Upper lobe of left lung (tissue), 4 donors: ENCODE measurements at regions not wholly inside any gene's neighbourhood (a gene's known extent, or its start where the extent isn't known, plus 50 kb on each side); places are given as distances from the start of the nearest gene placed in this dataset.

Experiments
- EP300 ChIP-seq, 4 donors: sonication (generic); formaldehyde crosslinking; IDR thresholded peaks; one replicate each; pipeline ENCODE4 v1.5.1; 2017; ENCODE audit warnings: antibody characterized with exemption in 4 of 4, control low read depth in 2 of 4
- TF ChIP-seq, protein P1 (sequence below), 6 experiments: fragments of 450-650 bp in 4 of 6; fragments of 200-600 bp in 2 of 6; sonication (generic) in 2 of 6; IDR thresholded peaks; one replicate each; pipeline ENCODE4 v1.5.1; 2016 to 2019; ENCODE audit warnings: antibody characterized with exemption in 6 of 6

DNA sequence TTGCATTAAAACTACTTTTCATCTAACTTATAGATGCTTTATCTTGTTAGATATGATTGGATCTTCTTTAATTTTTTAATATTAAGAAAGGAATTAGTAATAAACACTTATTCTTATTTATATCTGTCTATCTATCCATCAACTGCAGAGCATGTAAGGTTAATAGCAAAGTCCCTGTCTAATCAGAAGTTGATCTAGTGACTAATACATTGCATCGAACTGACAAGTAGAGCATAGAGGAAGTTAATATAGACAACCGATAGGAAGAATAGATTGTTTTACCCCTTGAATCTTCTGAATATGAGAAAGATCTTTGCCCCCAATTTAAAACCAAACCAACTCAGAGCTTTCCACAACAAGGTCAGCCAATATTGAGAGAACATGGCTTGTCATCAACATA lies 862.0 kb upstream of the CDH6 start:
- TF ChIP-seq, protein P1, sequence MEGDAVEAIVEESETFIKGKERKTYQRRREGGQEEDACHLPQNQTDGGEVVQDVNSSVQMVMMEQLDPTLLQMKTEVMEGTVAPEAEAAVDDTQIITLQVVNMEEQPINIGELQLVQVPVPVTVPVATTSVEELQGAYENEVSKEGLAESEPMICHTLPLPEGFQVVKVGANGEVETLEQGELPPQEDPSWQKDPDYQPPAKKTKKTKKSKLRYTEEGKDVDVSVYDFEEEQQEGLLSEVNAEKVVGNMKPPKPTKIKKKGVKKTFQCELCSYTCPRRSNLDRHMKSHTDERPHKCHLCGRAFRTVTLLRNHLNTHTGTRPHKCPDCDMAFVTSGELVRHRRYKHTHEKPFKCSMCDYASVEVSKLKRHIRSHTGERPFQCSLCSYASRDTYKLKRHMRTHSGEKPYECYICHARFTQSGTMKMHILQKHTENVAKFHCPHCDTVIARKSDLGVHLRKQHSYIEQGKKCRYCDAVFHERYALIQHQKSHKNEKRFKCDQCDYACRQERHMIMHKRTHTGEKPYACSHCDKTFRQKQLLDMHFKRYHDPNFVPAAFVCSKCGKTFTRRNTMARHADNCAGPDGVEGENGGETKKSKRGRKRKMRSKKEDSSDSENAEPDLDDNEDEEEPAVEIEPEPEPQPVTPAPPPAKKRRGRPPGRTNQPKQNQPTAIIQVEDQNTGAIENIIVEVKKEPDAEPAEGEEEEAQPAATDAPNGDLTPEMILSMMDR (IDR thresholded peaks at IDR 0.05): no peak
- no peak for TF ChIP-seq EP300 (IDR thresholded peaks at IDR 0.05)
